ENCODE measurements at regions not wholly inside any gene's neighbourhood (a gene's known extent, or its start where the extent isn't known, plus 50 kb on each side); places are given as distances from the start of the nearest gene placed in this dataset.
"Not testable (repeated sequence)": the region's sequence is repeated elsewhere in the genome, so short reads cannot be mapped to it uniquely, and the experiment has no call there.

- DNase-seq: no peak
Observed at GRCh38 chr3:5488771-5489170, 301.3 kb downstream of the EDEM1 start.

GRCh38 chr3:5489536-5489935 is 302.0 kb downstream of the EDEM1 start:
- DNase-seq: no peak

GRCh38 chr3:5494905-5495519 is 307.5 kb downstream of the EDEM1 start:
- DNase-seq: no peak

DNA sequence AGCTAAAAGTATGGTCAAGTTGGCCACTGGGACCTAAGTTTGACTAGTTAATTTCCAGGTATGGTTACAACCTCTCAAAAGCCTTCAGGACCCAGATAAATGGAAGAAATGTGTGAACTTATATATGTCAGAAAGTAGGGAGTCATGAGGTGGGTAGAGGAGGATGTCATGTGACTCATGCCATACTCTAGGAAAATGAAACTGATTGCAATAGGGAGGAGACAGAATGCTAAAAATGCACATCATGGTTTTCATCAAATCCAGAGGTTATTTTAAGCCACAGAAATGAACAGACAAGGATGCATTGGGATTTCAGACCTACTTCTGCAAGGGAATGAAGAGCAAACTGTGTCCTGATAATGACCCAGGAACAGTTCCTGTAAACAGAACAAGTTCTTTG is 310.0 kb downstream of the EDEM1 start:
- no peak for DNase-seq

- no peak for DNase-seq
Observed at GRCh38 chr3:5498981-5499380, 311.5 kb downstream of the EDEM1 start.

GRCh38 chr3:5499404-5499803 is 311.9 kb downstream of the EDEM1 start:
- DNase-seq: no peak

GRCh38 chr3:5503136-5503535 is 315.6 kb downstream of the EDEM1 start:
- DNase-seq: no peak

DNA sequence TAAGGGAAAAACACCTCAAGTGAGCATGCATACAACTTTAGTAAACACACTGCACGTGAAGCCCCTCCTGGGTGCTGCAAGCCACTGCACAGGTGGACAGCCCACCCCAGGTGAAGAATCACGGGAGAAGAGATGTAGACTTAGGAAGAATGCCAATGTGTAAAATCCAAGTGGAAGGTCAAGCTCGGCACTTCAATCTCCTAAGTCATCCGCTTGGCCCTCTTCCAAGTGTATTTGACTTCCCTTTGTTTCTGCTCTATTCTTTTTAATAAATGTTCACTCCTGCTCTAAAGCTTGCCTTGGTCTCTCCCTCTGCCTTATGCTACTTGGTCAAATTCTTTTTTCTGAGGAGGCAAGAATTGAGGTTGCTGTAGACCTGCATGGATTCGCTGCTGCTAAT is 316.6 kb downstream of the EDEM1 start:
- DNase-seq: no peak

DNA sequence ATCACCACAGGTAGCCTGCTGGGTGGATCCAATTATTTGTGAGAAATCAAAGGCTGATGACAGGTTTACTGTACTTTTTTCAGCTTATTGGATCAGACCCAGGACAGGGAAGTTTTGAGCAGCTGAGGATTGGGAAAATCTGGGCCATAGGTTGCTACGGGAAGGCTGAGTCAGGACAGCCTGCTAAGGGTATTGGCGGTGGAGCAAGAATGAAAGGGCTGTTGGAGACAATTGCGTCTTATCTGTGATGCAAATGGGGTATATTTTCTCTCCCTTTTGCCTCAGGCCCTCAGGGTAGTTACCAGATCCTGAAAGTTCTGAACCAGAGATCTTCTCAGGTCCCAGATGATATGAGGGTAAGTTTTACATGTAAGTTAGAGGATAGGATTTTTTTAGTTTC is 317.7 kb downstream of the EDEM1 start:
- no peak for DNase-seq

DNA sequence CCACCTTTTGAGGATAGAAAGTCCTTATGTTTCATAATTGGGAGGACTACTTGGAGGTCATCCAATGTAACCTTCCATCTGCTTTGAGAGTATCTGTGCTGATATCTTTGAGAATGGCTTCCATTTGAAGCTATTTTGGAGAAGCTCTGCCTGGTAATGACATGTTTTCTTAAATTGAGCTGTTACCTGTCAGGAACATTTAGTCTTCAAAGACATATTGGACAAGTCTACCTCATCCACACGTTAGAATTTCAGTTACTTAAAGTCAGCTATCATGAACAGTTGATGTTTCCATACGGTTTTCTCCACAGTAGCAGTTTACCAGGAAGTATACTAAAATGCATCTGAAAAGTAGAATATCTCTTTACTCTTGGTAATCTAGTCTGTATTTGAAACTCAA is 318.5 kb downstream of the EDEM1 start:
- DNase-seq: no peak

DNA sequence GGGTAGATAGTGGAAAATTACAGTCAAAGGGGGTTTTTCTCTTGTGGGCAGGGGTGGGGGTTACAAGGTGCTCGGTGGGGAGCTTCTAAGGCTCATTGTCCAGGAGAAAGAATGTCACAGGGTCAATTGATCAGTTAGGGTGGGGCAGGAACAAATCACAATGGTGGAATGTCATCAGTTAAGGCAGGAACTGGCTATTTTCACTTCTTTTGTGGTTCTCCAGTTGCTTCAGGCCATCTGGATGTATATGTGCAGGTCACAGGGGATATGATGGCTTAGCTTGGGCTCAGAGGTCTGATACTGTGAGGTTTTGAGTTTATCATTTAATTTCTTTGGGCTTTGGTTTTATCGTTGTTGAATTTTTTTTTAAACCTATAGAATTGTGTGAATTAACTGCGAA is 321.4 kb downstream of the EDEM1 start:
- not testable (repeated sequence) for DNase-seq

- no peak for DNase-seq
Observed at GRCh38 chr3:5510300-5510699, 322.8 kb downstream of the EDEM1 start.

GRCh38 chr3:5517921-5518320 is 330.4 kb downstream of the EDEM1 start:
- no peak for DNase-seq

DNA sequence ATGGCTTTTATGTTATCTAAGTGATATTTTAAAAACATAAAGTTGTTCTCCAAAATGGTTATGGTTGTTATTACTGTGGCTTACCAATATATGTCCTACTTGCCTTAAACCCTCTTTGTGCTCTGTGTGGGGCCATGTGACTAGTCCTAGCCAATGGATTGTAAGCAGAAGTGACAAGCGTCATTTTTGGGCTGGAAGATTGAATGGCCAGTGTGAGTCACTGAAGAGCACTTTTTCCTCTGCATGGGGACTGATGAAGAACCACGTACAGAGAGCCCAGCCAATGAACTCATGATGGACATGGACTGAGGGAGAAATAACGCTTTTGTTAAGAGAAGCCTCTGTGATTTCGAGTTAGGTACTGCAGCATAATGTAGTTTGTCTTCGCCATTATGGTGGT is 332.7 kb downstream of the EDEM1 start:
- DNase-seq: no peak

- no peak for DNase-seq
Observed at GRCh38 chr3:5523125-5523524, 335.6 kb downstream of the EDEM1 start.

- DNase-seq: no peak
Observed at GRCh38 chr3:5531039-5531438, 343.5 kb downstream of the EDEM1 start.

DNA sequence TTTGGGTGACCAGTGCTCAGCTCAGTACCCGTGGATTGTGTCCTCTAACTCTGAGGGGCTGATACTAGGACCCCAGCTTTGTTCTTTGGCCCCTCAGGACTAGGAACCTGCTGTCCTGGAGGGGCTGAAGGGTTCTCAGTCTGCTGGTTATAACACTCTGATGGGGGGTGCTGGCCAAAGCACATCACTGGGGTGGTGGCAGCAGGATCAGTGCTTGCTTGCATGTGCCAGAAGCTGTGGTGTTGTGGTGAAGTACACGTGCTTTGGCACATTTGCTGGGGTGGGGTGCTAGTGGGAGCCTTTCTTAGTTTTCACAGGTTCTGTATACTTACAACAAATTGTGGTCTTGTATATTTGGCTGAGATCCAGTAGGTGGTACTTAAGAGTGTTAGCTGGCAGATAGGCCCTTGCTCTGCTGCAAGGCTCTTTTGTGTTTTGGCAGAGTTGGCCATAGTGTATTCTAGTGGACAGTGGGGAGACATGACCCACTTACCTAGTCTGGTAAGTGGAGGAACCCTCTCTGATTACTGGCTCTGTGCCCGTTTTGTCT is 344.3 kb downstream of the EDEM1 start:
- no peak for DNase-seq

- DNase-seq: no peak
Observed at GRCh38 chr3:5540532-5540931, 353.0 kb downstream of the EDEM1 start.

GRCh38 chr3:5542472-5542871 is 355.0 kb downstream of the EDEM1 start:
- no peak for DNase-seq

GRCh38 chr3:5543047-5543446 is 355.5 kb downstream of the EDEM1 start:
- DNase-seq: no peak

DNA sequence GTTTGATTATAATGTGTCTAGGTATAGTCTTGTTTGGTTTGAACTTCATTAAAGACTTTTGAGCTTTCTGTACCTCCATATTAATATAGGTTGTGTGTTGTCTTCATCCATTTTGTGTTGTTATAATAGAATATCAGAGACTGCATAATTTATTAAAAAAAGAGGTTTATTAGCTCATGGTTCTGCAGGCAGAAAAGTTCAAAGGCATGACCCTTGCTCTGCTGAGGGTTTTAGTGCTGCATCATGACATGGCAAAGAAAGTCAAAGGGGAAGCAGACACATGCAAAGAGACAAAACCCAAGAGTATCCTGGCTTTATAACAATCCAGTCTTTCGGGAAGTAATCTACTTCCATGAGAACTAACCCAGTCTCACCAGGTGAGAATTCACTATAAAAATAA is 358.2 kb downstream of the EDEM1 start:
- no peak for DNase-seq

GRCh38 chr3:5553203-5553602 is 365.7 kb downstream of the EDEM1 start:
- DNase-seq: no peak

DNA sequence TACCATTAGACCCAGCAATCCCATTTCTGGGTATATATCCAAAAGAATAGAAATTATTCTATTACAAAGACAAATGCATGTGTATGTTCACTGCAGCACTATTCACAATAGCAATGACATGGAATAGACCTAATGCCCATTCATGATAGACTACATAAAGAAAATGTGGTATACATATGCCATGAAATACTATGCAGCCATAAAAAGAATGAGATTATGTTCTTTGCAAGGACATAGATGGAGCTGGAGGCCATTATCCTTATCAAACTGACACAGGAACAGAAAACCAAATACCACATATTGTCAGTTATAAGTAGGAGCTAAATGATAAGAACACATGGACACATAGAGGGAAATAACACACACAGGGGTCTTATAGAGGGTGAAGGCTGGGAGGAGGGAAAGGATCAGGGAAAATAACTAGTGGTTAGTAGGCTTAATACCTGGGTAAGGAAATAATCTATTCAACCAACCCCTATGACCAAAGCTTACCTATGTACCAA is 366.8 kb downstream of the EDEM1 start:
- no peak for DNase-seq

DNA sequence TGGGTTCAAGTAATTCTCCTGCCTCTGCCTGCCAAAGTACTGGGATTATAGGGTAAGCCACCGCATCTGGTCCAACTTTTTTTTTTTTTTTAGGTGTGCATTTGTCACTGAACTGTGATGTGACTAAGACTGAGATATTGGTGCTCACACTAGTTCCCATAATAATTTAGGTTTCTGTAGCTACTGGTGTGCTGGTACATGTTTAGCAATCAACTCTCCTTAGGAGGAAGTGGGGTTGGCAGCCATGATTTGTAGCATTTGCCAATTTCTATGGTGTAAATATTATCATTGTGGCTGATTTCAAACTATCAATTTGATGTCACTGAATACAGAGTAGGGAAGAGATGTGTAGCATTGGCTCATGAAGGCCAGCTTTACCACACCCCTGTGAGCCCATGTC is 372.7 kb downstream of the EDEM1 start:
- DNase-seq: no peak

Measured in SW 1271 (cell line).